Hematopoietic multipotent progenitor cell (in vitro differentiated cells): ENCODE measurements at regions not wholly inside any gene's neighbourhood (a gene's known extent, or its start where the extent isn't known, plus 50 kb on each side); places are given as distances from the start of the nearest gene placed in this dataset.

Experiments used
- DNase-seq, 3 donors: peaks; one replicate each; pipeline ENCODE4 v3.0.0-alpha.2; 2011 to 2015; ENCODE audit warnings: low read depth in 2 of 3, low spot score in 2 of 3

DNA sequence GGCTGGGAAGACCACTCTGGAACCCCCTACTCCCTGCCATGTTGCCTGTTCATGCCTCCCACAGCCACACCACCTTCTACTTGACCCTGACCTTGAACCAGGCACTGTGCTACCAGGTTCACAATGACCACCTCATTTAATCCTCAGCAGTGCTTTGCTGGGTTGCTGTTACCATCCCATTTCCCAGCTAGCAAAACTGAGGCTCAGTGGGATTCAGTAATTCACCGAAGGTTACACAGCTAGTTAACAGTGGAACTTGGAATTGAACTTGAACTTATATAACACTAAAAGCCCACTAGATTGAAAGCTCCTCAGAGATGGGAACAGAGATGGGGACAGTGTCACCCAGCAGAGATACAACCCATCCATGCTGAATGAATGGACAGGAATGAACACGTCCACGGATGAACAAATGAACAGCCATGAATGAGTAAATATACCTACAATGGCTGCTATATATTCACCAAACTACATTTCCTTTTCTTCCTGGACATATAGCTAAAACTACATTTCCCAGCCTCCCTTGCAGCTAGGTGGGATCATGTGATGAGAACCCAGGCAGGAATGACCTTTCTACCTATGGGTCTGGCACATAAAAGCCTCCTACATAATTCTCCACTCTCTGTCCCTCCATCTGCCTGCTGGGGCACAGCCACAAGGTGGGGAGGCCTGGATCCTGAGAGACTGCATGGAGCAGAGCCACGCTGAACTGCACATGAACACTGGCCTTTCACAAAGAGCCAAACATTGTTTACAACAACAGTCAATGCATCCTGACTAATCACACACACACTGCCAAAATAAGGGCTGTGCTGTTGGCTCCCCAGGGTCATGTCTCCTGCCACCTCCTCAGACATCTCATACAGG lies 94.8 kb downstream of the RMI2 start:
- no peak for DNase-seq

DNA sequence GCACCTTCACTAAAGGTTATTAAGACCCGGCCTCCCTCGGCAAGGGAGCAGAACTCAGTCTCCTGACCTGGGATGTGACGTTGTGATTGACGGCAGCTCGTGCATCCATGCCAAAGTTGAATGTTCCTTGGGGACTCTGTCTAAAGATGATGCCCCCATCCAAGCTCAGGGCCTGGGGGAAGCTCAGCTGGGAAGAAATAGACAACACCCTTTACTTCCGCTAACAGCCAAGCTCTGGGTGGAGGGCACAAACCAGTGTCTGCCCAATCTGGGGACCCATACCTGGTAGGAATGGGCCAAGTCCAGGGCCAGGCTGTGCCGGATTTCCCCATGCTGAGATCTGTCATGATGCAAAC lies 95.4 kb downstream of the RMI2 start:
- DNase-seq = no peak

DNA sequence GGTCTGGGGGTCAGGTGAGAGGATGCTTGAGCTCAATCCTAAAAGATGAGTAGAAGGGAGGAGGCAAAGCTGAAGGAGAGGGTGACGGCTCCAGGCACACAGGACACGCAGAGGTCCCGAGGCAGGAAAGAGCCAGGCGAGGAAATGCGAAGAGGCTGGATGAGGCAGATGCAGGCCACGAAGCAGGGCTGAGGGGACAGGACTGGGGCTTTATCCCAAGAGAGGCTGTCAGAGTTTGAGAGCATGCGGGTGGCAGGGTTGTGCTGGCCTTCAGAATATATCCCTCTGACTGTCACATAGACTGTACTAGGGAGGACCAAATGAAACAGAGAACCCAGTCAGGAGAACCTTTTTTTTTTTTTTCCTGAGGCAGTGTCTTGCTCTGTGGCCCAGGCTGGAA lies 100.2 kb downstream of the RMI2 start:
- no peak for DNase-seq

DNA sequence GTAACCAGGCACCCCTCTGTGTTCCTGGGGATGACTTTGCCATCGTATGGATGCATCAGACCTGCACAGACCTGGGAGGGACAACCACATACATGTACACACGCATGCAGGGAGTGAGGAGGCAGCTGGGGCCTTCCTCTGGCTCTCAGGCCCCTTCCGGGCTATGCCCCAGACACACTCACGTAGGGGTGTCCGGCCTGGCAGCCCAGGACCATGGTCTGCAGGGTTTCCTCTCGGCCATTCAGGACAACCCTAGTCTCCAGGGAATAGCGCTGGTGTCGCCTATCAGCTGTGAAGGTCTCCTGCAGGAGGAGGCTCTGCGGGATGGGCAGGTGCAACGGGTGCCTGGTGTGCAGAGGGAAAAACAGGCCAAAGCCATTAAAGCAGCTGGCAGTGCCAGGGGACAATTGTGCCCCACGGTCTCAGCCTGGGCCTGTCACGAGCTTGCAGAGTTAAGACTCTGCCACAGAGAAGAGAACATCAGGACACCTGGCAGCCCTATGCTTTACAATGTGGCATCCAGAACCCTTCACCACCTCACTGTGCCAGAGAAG lies 101.4 kb downstream of the RMI2 start:
- DNase-seq = no peak

- DNase-seq = no peak
These were observed 102.0 kb downstream of the RMI2 start for GRCh38 chr16:11447272-11447671.

- no peak for DNase-seq
These were observed 102.6 kb downstream of the RMI2 start for GRCh38 chr16:11447836-11448235.

- DNase-seq = no peak
These were observed 103.6 kb downstream of the RMI2 start for GRCh38 chr16:11448796-11449416.

DNA sequence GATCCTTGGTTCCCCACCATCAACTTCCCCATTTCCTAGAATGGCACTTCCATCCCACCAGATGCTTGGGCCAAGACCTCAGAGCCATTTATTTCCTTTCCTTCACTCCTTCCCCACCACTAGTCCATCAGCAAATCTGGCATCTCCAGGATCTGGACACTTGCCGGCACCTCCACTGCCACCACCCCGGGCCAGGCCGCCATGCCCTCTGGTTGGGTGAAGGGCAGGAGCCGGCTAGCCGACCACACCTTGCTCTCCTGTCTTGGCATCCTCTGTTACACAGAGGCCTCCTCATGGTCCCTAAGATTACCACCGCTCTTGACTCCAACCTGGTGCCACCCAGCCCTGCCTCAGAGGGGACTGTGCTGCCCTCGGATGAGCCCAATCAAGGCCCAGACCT lies 104.5 kb downstream of the RMI2 start:
- no peak for DNase-seq

DNA sequence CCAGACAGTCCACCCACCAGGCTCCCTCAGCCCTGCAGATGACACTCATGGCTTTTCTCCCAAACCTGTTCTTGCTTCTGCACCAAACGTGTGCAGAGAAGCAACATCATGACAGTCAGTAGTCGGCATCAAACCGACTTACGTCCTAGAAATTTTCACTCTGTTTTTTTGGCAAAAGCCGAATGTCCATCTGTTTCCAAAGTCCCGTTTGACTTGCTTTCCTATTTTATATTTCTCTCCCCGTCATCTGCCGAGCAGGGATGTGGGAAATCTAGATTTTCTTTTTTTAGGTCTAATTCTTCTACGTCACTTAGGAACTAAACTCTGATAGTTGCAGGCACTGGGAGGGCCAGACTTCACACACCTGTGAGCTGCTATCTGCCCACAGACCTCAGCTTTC lies 104.9 kb downstream of the RMI2 start:
- no peak for DNase-seq

GRCh38 chr16:11452298-11452697 lies 107.0 kb downstream of the RMI2 start:
- no peak for DNase-seq

DNA sequence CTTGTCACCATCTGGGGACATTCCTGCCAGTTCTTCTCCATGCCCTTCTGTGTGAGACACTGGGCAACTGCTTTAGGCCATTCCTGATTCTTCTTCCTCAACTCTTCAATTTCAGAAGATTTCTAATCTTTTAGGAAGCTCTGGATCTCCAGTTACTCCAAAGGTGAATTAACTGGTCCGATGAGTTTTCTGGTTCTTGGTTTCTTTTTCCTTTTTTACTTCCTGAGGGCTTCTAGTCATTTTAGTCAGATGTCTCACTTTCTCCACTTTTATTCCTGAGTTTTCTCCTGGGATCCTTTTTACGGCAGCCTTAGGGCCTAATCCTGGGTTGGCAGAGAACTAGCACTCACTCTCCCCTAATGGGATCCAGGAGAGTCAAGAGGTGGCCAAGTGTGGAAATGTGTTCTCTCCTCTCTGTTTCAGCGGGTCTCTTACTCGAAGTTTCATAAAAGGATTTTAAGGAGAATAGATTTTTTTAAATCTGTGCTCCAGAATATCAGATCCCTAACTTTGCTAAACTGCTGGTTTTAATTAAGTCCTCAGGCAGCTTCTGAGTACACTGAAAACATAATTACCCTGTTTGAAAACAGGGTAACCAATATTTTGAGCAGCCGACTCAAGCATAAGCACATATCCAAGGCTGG lies 107.6 kb downstream of the RMI2 start:
- no peak for DNase-seq

- DNase-seq = no peak
These were observed 111.5 kb downstream of the RMI2 start for GRCh38 chr16:11456741-11457140.

- DNase-seq = no peak
These were observed 114.5 kb downstream of the RMI2 start for GRCh38 chr16:11459722-11460121.

GRCh38 chr16:11460820-11461594 lies 115.7 kb downstream of the RMI2 start:
- no peak for DNase-seq

- DNase-seq = no peak
These were observed 116.3 kb downstream of the RMI2 start for GRCh38 chr16:11461595-11461990.

GRCh38 chr16:11462036-11462435 lies 116.8 kb downstream of the RMI2 start:
- no peak for DNase-seq

- no peak for DNase-seq
These were observed 117.6 kb downstream of the RMI2 start for GRCh38 chr16:11462861-11463260.

GRCh38 chr16:11464241-11464640 lies 119.0 kb downstream of the RMI2 start:
- DNase-seq = no peak

DNA sequence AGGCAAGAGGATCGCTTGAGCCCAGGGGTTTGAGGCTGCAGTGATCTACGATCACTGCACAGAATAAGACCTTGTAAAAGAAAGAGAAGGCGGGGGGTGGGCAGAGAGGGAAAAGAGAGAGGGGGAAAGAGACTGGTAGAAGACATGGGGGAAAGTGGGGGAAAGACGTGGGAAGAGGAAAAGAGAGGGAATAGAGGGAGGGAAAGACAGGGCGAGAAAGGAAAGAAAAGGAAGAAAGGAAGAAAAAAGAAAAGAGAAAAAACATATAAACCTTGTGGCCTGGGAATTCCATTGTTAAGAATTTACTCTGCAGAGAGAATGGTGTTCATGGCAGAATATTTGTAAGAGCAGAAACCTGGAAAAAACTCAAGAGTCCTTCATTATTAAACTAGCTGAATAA lies 120.4 kb downstream of the RMI2 start:
- DNase-seq = no peak

DNA sequence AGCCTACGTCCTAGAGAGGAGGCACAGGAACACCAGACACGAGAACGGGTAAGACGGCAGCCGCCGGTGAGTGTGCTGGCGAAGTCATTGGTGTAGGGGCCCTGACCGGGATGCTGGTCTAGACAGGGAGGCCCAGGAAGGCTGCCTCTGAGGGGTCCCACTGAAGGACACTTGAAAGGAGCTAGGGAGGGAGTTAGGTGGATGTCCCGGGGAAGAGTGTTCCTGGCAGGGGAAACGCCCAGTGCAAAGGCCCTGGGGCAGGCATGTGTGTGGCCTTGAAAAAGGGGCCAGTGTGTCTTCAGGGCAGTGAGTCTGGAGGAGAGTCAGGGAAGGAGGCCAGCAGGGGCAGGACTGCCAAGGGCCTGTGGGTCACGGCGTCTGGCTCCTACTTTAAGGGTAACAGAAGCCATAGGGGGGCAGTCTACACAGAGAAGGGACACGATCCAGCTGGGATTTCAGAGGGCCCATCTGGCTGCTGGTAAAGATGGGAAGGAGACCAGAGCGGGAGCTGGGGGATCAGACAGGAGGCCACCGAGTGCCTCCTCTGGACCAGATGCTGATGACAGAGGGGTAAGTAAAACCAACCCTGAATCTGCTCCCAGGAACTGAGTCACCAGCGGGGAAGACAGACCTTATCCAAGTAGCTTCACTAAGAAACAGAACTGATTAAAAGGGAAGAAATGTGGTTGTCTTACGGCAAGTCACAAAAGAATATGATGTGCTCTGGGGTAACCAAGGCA lies 115.9 kb downstream of the LITAF start:
- DNase-seq = no peak
